ENCODE measurements at regions not wholly inside any gene's neighbourhood (a gene's known extent, or its start where the extent isn't known, plus 50 kb on each side); places are given as distances from the start of the nearest gene placed in this dataset.
A peak's percentile ranks its signal among the peaks of the same experiment; 100 is the strongest.

DNA sequence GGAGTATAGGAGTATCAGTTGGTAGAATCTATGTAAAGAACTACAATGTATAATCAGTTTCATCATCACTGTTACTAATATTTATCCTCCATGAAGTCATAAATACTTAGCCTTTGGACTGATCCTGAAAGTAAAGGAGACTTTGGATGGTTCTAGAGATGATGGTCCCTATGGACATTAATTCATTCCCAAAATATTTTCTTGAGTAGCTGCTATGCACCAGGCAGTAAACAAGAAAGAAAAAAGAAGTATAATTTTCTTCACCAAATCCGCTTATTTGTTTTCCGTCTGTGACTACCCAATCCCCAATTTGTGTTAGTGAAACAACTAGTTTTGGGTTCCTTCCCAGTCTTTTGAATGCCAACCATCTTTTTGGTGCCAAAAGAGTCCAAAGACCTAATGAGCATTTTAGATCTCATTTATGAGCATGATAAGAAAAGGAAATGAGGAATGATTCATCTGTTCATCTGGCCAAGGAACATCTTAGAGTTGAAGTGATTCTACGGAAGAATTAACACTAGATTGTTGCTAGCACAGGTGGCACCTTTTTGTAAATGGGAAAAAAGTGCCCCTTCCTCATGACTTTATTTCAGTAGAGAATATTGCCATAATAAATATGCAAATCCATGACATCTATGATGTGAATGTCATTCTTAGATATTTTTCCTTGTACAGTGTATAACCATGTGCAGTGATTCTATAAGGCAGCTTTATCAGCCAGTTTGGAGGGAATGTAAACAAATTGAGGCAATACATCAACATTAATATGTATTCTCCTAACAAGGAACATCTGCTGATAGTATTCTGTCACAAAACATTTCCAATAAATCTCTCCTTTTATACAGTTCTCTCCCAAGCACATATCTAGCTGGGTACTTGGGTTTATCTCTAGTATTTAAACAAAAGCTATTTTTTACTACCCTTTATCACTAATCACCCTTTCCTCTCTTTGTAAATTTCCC is 85.1 kb upstream of the CCDC91 start:
- no peak for DNase-seq (ENCODE audit: low read depth in 2 of 2)

DNA sequence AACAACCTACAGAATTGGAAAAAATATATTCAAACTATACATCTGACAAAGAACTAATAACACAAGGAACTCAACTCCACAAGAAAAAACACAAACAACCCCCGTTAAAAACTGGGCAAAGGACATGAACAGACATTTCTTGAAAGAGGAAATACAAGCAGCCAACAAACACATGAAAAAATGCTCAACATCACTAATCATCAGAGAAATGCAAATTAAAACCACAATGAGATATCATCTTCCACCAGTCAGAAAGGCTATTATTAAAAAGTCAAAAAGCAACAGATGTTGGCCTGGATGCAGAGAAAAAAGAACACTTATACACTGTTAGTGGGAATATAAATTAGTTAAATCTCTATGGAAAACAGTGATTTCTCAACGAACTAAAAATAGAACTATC is 82.6 kb upstream of the CCDC91 start:
- DNase-seq (ENCODE audit: low read depth in 2 of 2): no peak

DNA sequence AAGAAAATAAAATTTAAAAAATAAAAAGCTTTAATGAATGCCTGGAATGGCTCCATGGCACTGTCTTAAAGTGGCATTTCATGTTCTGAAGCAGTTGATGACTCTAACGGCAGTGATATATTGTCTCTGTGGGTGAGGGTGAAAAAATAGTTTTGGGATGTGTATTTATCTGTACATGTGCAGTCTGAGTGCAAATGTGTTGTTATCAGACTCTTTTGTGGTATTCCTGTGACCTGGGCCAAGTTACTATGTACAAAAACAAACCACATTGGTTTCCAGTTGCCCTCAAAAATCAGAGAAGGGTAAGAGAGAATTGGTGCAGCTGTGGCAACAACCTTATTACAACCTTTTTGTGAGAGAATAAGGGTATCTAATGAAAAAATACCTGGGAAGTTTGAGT is 81.7 kb upstream of the CCDC91 start:
- no peak for DNase-seq (ENCODE audit: low read depth in 2 of 2)

DNA sequence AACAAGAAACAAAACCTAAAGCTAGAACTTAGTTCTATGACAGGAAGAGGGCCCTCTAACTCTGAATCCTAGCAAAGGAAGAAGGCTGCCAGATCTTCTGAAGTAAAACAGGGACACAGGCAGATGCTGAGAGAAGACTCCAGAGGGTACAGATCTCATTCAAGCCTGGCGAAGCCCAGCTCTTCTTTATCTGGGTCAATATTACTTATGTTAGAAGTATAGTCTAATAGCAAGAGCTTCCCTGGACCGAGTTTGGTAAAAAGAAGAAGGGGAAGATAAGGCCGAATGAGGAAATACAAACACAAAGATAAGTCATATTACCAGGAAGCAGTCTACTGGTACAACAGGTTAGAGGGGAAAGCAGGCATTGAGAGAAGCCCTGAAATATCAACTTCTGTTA is 79.9 kb upstream of the CCDC91 start:
- peak in 1 of 2 donors; percentile 30 for DNase-seq (ENCODE audit: low read depth in 2 of 2)

DNA sequence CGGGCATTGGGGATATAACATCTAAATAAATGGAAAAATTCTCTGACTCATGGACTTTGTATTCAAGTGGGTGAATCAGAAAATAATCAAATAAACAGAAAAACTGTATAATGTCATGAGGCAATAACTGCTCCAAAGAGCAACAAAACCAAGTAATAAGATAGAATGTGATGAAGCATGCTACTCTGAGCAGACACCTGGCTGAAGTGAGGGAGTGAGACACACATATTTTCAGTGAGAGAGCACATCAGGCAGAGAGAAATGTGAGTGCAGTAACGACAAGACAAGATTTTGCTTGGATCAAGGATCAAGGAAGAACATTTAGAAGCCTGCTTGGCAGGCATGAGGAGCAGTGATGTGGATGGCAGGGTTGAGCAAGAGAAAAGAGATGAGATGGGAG is 75.8 kb upstream of the CCDC91 start:
- DNase-seq (ENCODE audit: low read depth in 2 of 2): no peak

DNA sequence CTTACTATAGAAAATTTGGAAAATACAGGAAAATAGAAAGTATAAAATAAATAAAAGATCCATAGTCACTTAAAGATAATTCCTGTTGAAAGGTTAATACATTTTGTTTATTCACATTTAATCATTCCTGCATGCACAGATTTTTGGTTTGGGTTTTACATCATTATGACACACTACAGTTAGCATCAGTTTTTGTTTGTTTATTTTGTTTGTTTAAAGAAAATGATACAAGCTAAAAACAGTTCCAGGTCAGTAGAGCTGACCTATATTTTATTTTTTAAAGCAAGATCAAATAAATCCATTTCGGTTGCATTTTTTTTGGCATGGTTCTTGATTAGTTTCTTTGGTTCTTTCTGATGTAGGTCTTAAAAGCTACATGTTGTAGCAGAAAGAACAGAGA is 68.8 kb upstream of the CCDC91 start:
- DNase-seq (ENCODE audit: low read depth in 2 of 2): no peak

DNA sequence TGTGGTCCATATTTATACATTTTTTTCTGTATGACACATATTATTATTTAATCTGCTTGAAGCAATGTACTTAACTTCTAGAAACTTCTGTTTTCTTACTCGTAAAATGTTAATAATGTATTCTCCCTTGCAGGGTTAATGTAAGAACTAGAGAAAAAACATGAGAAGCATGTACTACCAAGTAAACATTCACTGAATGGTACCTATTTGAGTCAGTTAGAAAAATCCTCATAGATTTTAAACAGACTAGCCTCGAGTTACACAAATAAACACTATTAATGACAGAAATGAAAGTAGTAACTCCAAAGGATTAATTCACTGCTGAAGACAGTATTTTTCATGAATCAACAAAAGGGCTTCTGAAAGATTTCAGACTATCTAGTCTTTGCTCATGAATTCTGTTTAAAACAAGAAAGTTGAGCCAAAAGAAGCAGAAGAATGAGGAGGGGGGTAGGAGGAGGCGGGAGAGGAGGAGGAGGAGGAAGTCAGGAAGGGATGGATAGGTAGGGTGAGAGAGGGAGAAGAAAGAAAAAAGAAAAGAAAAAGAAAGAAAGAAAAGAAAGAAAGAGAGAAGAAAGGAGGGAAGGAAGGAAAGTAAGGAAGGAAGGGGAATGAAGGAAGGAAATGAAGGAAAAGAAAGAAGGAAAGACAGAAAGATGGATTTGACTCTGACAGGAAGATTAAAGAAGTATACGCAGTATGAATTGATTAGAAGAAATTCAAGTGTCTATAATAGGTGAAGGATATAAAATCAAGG is 68.2 kb upstream of the CCDC91 start:
- no peak for DNase-seq (ENCODE audit: low read depth in 2 of 2)

DNA sequence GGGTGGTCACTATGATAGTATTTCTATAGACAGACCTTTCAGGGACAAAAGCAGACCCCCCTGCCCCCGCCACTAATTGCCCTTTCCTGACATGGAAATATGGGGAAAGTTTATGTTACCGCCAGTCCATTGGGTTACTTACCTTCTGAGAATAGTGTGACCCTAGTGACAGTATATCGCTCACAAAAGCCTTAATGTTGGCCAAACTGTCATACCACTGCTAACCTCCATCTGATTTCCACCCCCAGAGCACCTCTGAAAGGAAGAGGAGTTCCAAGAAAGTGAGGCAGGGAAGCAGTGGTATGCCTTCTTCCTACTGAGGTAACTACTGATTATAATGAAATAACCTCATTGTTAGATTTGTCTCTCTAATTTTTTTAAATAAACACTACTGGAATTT is 67.5 kb upstream of the CCDC91 start:
- DNase-seq (ENCODE audit: low read depth in 2 of 2): no peak

DNA sequence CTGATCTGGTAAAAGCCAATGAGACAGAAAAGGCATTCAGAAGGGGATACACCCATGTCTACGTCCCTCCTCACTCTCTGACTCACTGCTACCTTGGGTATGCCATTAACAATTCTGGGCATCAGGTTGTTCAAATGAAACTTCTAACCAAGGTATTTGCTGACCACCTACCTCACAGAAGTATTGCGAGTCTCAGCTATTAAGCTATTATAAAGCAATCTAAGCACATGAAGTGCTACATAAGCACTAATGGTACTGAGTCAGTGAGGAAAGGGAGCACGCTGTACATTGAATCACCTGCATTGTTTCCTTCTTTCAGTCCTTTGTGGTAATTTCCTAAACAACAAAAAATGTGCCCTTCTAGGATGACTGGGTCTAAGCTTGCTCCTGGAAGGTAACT is 62.8 kb upstream of the CCDC91 start:
- DNase-seq (ENCODE audit: low read depth in 2 of 2): no peak

DNA sequence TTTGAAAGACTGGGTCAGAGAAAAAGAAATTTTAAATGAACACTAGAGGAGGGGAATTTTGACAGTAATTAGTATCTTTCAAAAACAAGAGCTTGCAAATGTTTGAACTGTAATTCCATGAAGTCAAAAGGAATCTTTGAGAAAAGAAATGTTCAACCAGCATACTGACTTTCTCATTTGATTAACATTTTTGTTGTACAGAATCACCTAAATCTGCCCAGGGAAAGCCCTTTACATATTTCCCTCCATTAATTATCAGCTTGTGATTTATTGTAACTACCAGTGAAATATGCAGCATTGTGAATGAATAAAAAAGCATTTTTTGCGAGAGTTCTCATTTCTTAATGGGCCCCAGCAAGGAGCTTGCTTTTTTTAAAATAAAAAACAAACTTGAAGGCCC is 61.2 kb upstream of the CCDC91 start:
- DNase-seq (ENCODE audit: low read depth in 2 of 2): no peak

DNA sequence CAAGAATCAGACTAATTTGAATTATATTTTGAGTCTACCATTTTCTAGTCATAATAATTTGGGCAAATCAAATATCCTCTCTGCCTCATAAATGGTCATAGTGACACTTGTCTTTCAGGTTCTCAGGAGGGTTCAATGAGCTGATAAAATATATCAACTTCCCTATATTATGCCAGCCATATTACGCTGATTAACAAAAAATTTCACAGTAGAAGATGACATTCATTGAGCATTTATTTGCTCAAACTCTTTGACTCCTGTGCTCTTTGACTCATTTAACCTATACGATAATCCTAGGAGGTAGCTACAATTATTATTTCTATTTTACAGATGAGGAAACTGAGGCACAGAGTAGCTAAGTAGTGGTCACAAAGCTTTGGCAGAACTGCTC is 60.0 kb upstream of the CCDC91 start:
- no peak for DNase-seq (ENCODE audit: low read depth in 2 of 2)

DNA sequence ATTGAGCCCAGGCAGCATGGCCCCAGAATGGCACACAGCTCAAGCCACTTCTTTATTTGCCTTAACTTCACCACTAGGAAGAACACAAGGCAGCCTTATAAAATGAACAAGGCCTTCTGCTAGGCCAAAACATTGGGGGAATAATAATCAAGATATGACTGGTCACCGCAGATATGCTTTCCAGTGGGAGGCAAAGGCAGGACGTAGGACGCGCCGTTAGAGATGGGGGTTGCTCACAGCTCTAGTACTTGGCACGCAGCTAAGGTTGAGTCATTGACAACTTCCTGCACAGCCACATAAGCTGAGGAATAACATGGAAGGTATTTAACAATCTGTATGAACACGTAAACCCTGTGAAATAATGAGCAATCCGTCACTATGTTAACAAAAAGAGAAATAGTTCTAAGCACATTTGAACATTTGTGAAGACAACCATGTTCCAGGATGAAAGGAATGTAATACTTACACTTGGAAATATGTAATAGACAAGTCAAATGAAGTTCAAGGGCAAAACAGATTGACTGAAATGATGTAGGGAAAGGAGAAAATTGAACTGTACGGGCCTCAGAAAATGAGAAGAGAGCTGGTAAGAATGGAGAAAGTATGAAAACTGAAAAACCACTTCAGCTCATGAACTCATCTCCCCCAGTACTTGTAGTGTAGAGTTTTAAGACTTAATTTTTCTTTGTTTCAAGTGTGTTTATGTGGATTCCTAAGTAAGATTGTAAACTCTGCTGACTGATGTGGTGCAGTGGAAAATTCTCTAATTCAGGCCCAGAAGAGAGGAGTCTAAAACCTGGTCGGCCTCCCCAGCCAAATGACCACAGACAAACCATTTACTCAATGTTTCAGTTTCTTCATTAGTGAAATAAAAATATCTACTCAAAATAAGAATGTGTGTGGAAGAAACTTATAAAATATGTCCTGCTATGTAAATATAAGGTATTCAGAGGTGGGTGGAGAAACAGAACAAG is 59.3 kb upstream of the CCDC91 start:
- peak; percentile 98 to 100 for DNase-seq (ENCODE audit: low read depth in 2 of 2)

DNA sequence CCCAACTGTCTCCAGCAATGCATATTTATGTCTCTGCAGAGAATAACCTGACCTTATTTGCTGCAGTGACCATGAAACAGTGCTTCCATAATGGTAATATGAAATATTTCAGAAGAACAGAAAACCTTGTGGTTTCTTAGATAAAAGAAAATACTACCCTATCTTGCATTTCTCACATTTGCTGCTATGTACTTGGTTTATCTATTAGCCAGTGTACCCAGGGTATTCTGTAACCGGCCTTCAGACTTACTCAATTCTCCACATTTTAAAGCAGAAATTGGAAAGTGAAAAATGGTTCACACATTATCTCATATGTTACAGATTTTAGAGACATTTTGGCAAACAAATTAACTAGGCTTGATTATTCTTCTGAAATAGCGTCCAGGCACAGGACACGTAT is 57.9 kb upstream of the CCDC91 start:
- DNase-seq (ENCODE audit: low read depth in 2 of 2): no peak

DNA sequence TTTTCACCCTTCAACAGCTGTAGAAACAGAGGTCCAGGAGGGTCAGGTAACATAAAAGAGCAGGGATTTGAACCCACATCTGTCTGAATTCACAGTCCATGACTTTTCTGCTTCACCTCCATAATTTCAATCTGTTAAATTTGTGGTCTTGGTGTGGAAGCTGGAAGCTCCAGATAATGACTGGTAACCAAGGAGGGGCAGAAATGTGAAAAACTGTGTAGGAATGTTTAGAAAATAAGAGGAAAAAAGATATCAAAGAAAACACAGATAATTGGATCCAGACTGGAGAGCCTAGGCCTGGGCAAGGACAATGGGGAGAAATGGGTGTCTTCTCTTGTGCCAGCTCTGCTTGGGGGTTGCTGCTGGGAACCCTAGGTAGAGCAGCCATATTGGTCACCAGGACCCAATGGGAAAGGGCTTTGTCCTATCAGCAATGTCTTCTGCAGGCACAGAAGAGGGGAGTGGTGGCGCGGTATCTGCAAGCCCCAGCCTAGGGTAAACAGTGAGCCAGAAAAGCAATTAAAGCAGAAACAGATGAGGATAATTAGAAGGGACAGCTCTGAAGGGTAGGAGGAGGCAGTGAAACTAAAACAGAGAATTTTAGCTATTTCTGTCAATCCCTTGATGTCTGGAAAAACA is 54.3 kb upstream of the CCDC91 start:
- no peak for DNase-seq (ENCODE audit: low read depth in 2 of 2)

DNA sequence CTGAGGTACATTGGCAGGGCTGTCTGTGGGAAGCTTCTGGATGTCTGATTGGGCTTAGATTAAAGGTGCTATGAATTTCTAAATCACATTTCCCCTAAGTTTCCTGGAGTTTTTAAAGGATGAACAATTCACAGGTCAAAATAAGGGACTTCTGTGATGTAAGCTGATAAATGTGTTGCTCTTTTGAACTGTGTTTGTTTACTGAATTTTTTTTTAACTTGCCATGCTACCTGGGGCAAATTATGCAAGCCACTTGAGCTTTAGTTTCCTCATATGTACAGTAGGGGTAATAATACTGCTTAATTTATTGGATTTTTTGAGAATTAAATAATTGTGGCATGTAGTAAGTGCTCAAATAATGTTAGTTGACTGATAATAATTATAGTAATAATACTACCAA is 52.8 kb upstream of the CCDC91 start:
- DNase-seq (ENCODE audit: low read depth in 2 of 2): no peak

DNA sequence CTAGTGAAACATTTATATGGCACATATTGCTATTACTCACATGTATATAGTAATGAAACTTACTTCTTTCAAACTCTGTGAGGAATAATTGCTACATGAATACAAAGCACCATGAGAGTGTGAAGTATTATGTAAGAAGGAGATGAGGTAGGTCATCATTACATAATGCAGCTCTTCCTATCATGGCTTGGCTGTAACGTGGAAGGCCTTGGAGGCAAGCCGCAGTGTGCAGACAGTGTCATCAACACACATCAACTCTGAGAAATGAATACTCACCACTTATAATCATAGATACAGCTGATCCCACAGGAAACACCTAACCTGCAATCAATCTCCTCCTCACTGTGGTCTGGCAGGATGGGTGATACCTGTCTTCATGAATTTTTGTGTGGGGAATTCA is 49.9 kb upstream of the CCDC91 start:
- DNase-seq (ENCODE audit: low read depth in 2 of 2): no peak

Measured in lung microvascular endothelial cell (primary cell).